ENCODE measurements at regions not wholly inside any gene's neighbourhood (a gene's known extent, or its start where the extent isn't known, plus 50 kb on each side); places are given as distances from the start of the nearest gene placed in this dataset.

DNA sequence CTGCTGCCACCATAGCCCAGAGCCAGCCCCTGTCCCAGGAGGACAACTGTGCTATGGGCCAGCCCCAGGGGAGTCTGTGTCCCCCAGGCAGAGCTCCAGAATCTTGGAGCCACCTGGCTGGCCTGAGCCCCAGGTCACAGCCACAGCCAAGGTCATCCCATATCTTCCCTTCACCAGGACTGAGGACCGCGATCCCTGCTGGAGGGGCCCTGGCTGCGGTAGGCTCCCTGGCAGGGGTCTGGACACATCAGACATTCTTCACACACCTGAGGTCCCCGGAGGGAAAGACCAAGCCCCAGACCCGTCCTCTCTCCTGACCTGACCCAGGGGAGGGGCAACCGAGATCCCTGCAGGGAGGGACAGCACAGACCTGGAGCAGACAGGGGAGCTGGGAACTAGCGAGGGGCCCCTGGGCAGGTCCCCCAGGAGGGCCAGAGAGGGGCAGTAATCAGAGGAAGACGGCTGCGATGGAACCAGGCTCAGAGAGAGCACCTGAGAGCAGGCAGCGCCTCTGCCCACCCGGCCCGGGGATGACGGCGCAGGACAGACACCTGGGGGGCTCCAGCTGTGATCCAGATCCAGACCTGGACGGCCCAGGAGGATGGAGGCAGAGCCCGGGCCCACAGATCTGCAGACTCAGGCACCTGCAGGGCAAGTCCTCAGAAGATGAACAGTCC lies 103.2 kb upstream of the EIF5 start:
- no peak overlapping the region for H3K4me3 Mint-ChIP-seq (ENCODE audit: low read depth, unreplicated experiment)
- BruUV-seq (replicated peaks), result no TSS peak
- TF ChIP-seq, protein P1, sequence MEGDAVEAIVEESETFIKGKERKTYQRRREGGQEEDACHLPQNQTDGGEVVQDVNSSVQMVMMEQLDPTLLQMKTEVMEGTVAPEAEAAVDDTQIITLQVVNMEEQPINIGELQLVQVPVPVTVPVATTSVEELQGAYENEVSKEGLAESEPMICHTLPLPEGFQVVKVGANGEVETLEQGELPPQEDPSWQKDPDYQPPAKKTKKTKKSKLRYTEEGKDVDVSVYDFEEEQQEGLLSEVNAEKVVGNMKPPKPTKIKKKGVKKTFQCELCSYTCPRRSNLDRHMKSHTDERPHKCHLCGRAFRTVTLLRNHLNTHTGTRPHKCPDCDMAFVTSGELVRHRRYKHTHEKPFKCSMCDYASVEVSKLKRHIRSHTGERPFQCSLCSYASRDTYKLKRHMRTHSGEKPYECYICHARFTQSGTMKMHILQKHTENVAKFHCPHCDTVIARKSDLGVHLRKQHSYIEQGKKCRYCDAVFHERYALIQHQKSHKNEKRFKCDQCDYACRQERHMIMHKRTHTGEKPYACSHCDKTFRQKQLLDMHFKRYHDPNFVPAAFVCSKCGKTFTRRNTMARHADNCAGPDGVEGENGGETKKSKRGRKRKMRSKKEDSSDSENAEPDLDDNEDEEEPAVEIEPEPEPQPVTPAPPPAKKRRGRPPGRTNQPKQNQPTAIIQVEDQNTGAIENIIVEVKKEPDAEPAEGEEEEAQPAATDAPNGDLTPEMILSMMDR (IDR thresholded peaks at IDR 0.05; ENCODE audit: unreplicated experiment), result no peak
- intact Hi-C loops (cut with micrococcal nuclease; ENCODE audit: unreplicated experiment), result no loop called here
- no peaks in the 10 kb centered on the region for H3K9me3 Mint-ChIP-seq (ENCODE audit: low read depth, unreplicated experiment)
- DNase-seq, result no peak
- CTCF ChIA-PET, result no interaction called here
- no peaks in the 10 kb centered on the region for H3K4me1 Mint-ChIP-seq (ENCODE audit: low read depth, unreplicated experiment)
- H3K36me3 Mint-ChIP-seq (ENCODE audit: insufficient read depth, unreplicated experiment), result peaks cover 8% of the 10 kb centered on the region
- H3K27me3 Mint-ChIP-seq (ENCODE audit: unreplicated experiment), result no peaks in the 10 kb centered on the region
- H3K27ac Mint-ChIP-seq (ENCODE audit: unreplicated experiment), result no peak overlapping the region

DNA sequence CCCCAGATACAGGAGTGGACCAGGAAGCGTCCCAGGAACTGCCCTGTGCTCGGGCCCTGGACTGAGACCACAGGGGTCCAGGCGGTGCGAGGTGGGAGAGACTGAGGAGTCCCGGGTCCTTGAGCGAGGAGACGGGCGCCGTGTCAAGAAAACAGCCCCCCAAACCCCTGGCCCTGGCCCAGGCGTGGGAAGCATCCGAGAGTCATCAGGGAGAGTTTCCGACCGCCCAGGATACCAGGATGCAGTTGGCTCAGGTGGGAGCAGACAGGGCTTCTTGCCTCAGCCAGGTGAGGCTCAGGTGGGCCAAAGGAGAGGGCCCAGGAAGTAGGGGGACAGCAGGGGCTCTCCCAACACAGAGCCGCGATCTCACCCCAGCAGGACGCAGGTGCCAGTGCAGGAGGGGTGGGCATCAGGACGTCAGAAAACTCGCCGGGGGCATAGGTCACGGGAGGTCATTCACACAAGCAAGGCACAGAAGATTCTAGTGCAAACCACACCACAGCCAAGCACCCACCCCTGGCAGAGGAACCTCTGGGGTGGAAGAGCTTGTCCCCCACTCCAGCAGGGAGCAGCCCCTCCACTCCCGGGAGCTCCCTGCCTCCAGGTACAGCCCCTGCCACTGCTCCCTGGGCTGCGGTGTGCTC lies 102.5 kb upstream of the EIF5 start:
- no peak overlapping the region for H3K4me3 Mint-ChIP-seq (ENCODE audit: low read depth, unreplicated experiment)
- TF ChIP-seq, protein P1 (IDR thresholded peaks at IDR 0.05; ENCODE audit: unreplicated experiment), result no peak
- no peaks in the 10 kb centered on the region for H3K4me1 Mint-ChIP-seq (ENCODE audit: low read depth, unreplicated experiment)
- no TSS peak for BruUV-seq (replicated peaks)
- H3K36me3 Mint-ChIP-seq (ENCODE audit: insufficient read depth, unreplicated experiment), result peaks cover 10% of the 10 kb centered on the region
- H3K27ac Mint-ChIP-seq (ENCODE audit: unreplicated experiment), result no peak overlapping the region
- H3K27me3 Mint-ChIP-seq (ENCODE audit: unreplicated experiment), result no peaks in the 10 kb centered on the region
- H3K9me3 Mint-ChIP-seq (ENCODE audit: low read depth, unreplicated experiment), result no peaks in the 10 kb centered on the region
- CTCF ChIA-PET, result no interaction called here
- intact Hi-C loops (cut with micrococcal nuclease; ENCODE audit: unreplicated experiment), result no loop called here
- DNase-seq, result no peak

DNA sequence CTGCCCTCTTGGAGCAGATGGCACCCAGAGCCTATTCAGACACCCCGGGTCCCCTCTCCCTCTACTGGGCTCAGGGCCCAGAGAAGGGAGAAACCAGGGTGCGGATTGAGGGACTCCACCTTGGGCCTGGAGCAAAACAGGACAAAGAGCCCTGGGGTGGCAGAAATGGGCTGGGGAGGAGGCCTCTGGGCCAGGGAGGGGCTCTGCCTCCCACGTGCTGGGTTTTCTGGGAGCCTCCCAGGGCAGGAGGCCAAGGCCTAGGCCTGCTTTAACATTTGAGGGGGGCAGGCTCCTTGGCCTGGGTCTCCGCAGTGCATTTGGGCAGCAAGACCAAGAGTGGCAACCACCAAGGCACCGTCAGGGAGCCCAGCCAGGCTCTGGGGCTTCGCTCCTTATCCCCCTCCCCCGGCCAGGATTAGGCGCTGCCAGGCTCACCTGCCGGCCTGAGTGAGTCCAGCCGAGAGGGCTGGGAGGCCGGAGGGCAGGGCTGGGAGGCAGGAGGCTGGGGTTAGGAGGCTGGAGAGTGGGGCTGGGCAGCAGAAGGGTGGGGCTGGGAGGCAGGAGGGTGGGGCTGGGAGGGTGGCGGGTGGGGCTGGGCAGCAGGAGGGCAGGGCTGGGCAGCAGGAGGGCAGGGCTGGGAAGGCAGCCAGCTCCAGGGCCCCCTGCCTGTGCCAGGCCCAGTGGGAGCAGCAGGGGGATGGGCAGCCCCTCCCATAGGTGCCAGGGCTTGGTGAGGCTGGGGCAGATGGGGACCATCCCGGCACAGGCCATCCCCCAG lies 101.8 kb upstream of the EIF5 start:
- no peaks in the 10 kb centered on the region for H3K4me1 Mint-ChIP-seq (ENCODE audit: low read depth, unreplicated experiment)
- H3K27ac Mint-ChIP-seq (ENCODE audit: unreplicated experiment), result no peak overlapping the region
- no peak overlapping the region for H3K4me3 Mint-ChIP-seq (ENCODE audit: low read depth, unreplicated experiment)
- H3K9me3 Mint-ChIP-seq (ENCODE audit: low read depth, unreplicated experiment), result no peaks in the 10 kb centered on the region
- intact Hi-C loops (cut with micrococcal nuclease; ENCODE audit: unreplicated experiment), result no loop called here
- CTCF ChIA-PET, result no interaction called here
- no TSS peak for BruUV-seq (replicated peaks)
- TF ChIP-seq, protein P1 (IDR thresholded peaks at IDR 0.05; ENCODE audit: unreplicated experiment), result no peak
- H3K36me3 Mint-ChIP-seq (ENCODE audit: insufficient read depth, unreplicated experiment), result peaks cover 10% of the 10 kb centered on the region
- peak; percentile 38 for DNase-seq
- no peaks in the 10 kb centered on the region for H3K27me3 Mint-ChIP-seq (ENCODE audit: unreplicated experiment)

DNA sequence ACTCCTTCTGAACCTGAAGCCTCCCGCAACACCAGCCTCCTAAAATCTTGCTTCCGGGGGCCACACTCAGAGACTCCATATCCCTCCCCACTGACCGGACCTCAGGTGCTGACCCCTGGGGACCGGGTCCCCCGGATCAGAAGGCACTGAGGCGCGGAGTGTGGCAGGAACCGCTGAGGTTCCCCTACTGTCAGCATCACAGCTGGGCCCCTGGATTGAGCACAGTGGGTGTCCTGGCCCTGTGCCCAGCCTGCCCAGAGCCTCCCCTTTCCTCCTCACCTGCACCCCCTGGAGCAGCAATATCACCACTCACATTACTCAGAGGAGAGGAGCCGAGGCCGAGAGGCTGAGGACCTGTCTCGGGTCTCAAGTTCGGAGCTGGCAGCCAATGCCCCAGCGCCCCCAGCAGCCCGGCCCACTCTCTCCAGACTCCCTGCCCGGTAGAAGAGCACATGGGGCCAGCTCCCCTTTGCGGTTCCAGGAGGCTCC lies 101.2 kb upstream of the EIF5 start:
- TF ChIP-seq, protein P1 (IDR thresholded peaks at IDR 0.05; ENCODE audit: unreplicated experiment), result no peak
- H3K4me3 Mint-ChIP-seq (ENCODE audit: low read depth, unreplicated experiment), result no peak overlapping the region
- intact Hi-C loops (cut with micrococcal nuclease; ENCODE audit: unreplicated experiment), result no loop called here
- H3K36me3 Mint-ChIP-seq (ENCODE audit: insufficient read depth, unreplicated experiment), result peaks cover 10% of the 10 kb centered on the region
- no peak for DNase-seq
- H3K27me3 Mint-ChIP-seq (ENCODE audit: unreplicated experiment), result no peaks in the 10 kb centered on the region
- H3K9me3 Mint-ChIP-seq (ENCODE audit: low read depth, unreplicated experiment), result no peaks in the 10 kb centered on the region
- no peaks in the 10 kb centered on the region for H3K4me1 Mint-ChIP-seq (ENCODE audit: low read depth, unreplicated experiment)
- no peak overlapping the region for H3K27ac Mint-ChIP-seq (ENCODE audit: unreplicated experiment)
- CTCF ChIA-PET, result no interaction called here
- BruUV-seq (replicated peaks), result no TSS peak

Data from Calu3 (cell line).